H1 (cell line): ENCODE measurements at regions not wholly inside any gene's neighbourhood (a gene's known extent, or its start where the extent isn't known, plus 50 kb on each side); places are given as distances from the start of the nearest gene placed in this dataset.

Experiments used
- CTCF ChIA-PET: fragments of 300-600 bp; sonication (Branson Sonifier 250); formaldehyde crosslinking; loops from one replicate; lab custom pipeline; 2021; ENCODE audit not compliant: partially characterized antibody; lab: Charles Lee
- POLR2A ChIA-PET: fragments of 300-600 bp; sonication (Branson Sonifier 250); formaldehyde crosslinking; loops from one replicate; lab custom pipeline; 2021; ENCODE audit warnings: inconsistent platforms; ENCODE audit not compliant: partially characterized antibody; lab: Charles Lee
- DNase-seq, 2 experiments: peaks; one replicate each; pipeline versions ENCODE4 v3.0.0 to v3.0.0-alpha.2; 2010 to 2022; ENCODE audit warnings: low spot score in 2 of 2, low read depth in 1 of 2, mixed read lengths in 1 of 2
- FAIRE-seq: peaks from 2 replicates; lab custom pipeline; 2011; peaks lifted over from hg19 to GRCh38; lab: Jason Lieb, UNC
- H2AFZ ChIP-seq: 2 replicates; pipeline ENCODE4 v1.8.1; 2012; ENCODE audit warnings: low read length, inconsistent platforms
- H2AK5ac ChIP-seq: 2 replicates; pipeline ENCODE4 v1.6.1; 2013; ENCODE audit warnings: low read depth, low read length
- H2BK120ac ChIP-seq: replicated peaks from 2 replicates; pipeline ENCODE3; 2013; ENCODE audit warnings: low read depth, low read length, inconsistent platforms
- H2BK12ac ChIP-seq: 2 replicates; pipeline ENCODE4 v1.6.1; 2013; ENCODE audit warnings: low read depth, low read length
- H2BK15ac ChIP-seq: 2 replicates; pipeline ENCODE4 v1.6.1; 2013; ENCODE audit warnings: low read length
- H2BK20ac ChIP-seq: 2 replicates; pipeline ENCODE4 v1.6.1; 2013; ENCODE audit warnings: low read length
- H2BK5ac ChIP-seq: 2 replicates; pipeline ENCODE4 v1.6.1; 2013; ENCODE audit warnings: low read depth, low read length
- H3K14ac ChIP-seq: 2 replicates; pipeline ENCODE4 v1.6.1; 2013; ENCODE audit warnings: inconsistent platforms; ENCODE audit not compliant: insufficient read length
- H3K18ac ChIP-seq: 2 replicates; pipeline ENCODE4 v1.6.1; 2013; ENCODE audit warnings: low read length; ENCODE audit errors: extremely low read depth
- H3K23ac ChIP-seq: 2 replicates; pipeline ENCODE4 v1.6.1; 2013; ENCODE audit warnings: inconsistent platforms; ENCODE audit not compliant: insufficient read length
- H3K23me2 ChIP-seq: 2 replicates; pipeline ENCODE4 v1.6.1; 2013; ENCODE audit warnings: low read depth, low read length
- H3K27ac ChIP-seq: 2 replicates; pipeline ENCODE4 v1.6.1; 2011; ENCODE audit warnings: low read depth, low read length, inconsistent platforms
- H3K27me3 ChIP-seq, 4 experiments: replicated peaks in 1 of 4; 1 replicate in 1 of 4; 2 replicates in 3 of 4; pipeline versions ENCODE4 v1.6.1 to v1.8.1; 2011 to 2013; ENCODE audit warnings: low read length in 3 of 4, mild to moderate bottlenecking in 3 of 4, inconsistent platforms in 2 of 4, mixed read lengths in 2 of 4, moderate library complexity in 1 of 4; ENCODE audit not compliant: control insufficient read depth in 3 of 4, insufficient read depth in 3 of 4; ENCODE audit errors: extremely low read depth in 1 of 4
- H3K36me3 ChIP-seq, 4 experiments: 2 replicates each; pipeline versions ENCODE4 v1.6.1 to v1.8.1; 2011 to 2013; ENCODE audit warnings: mild to moderate bottlenecking in 4 of 4, low read length in 3 of 4, moderate library complexity in 2 of 4, control low read depth in 1 of 4, inconsistent platforms in 1 of 4; ENCODE audit not compliant: insufficient read depth in 4 of 4, control insufficient read depth in 2 of 4
- H3K4ac ChIP-seq: replicated peaks from 2 replicates; pipeline ENCODE3; 2013; ENCODE audit warnings: low read length, low read depth, mixed read lengths, inconsistent platforms; ENCODE audit not compliant: insufficient read length
- H3K4me1 ChIP-seq, 4 experiments: replicated peaks in 1 of 4; 1 replicate in 1 of 4; 2 replicates in 3 of 4; pipeline versions ENCODE4 v1.6.1 to v1.8.1; 2011 to 2013; ENCODE audit warnings: low read length in 3 of 4, inconsistent platforms in 2 of 4, mixed read lengths in 1 of 4; ENCODE audit not compliant: insufficient read depth in 4 of 4, control insufficient read depth in 3 of 4
- H3K4me2 ChIP-seq, 2 experiments: 2 replicates each; pipeline versions ENCODE4 v1.6.1 to v1.8.1; 2011 to 2013; ENCODE audit warnings: low read depth in 2 of 2, low read length in 2 of 2, control low read depth in 1 of 2, inconsistent platforms in 1 of 2, mild to moderate bottlenecking in 1 of 2; ENCODE audit not compliant: insufficient read depth in 1 of 2
- H3K4me3 ChIP-seq, 4 experiments: fragments of 200-600, 300-600 bp in 1 of 4; sonication (generic), shearing (Covaris generic), sonication (Bioruptor Twin) in 1 of 4; 2 replicates each; pipeline versions ENCODE4 v1.5.1 to v1.8.1; 2011 to 2016; ENCODE audit warnings: low read length in 4 of 4, low read depth in 3 of 4, control low read depth in 2 of 4, inconsistent platforms in 2 of 4, mild to moderate bottlenecking in 2 of 4, mixed read lengths in 1 of 4, moderate library complexity in 1 of 4; ENCODE audit not compliant: insufficient read depth in 2 of 4; ENCODE audit errors: extremely low read depth in 1 of 4
- H3K56ac ChIP-seq: replicated peaks from 2 replicates; pipeline ENCODE3; 2013; ENCODE audit warnings: low read depth, mild to moderate bottlenecking, mixed read lengths, low read length, inconsistent platforms; ENCODE audit not compliant: insufficient read length
- H3K79me1 ChIP-seq: 2 replicates; pipeline ENCODE4 v1.6.1; 2013; ENCODE audit warnings: low read depth, low read length, control low read depth
- H3K79me2 ChIP-seq, 2 experiments: 2 replicates each; pipeline versions ENCODE4 v1.6.1 to v1.8.1; 2012 to 2013; ENCODE audit warnings: low read length in 2 of 2, mild to moderate bottlenecking in 2 of 2, inconsistent platforms in 1 of 2; ENCODE audit not compliant: insufficient read depth in 2 of 2, control insufficient read depth in 1 of 2
- H3K9ac ChIP-seq, 4 experiments: replicated peaks in 1 of 4; 1 replicate in 1 of 4; 2 replicates in 3 of 4; pipeline versions ENCODE4 v1.6.1 to v1.8.1; 2011 to 2013; ENCODE audit warnings: low read depth in 3 of 4, low read length in 3 of 4, control low read depth in 2 of 4, mild to moderate bottlenecking in 2 of 4, moderate library complexity in 2 of 4, inconsistent platforms in 1 of 4; ENCODE audit errors: extremely low read depth in 1 of 4
- H3K9me3 ChIP-seq, 2 experiments: 2 replicates each; pipeline versions ENCODE4 v1.6.1 to v1.8.1; 2012 to 2013; ENCODE audit warnings: mild to moderate bottlenecking in 2 of 2, moderate library complexity in 2 of 2, control low read depth in 1 of 2, inconsistent platforms in 1 of 2, low read depth in 1 of 2, low read length in 1 of 2, mixed read lengths in 1 of 2; ENCODE audit not compliant: insufficient read depth in 2 of 2
- H4K20me1 ChIP-seq, 2 experiments: replicated peaks in 1 of 2; 2 replicates each; pipeline versions ENCODE3 to v1.8.1; 2011 to 2013; ENCODE audit warnings: inconsistent platforms in 2 of 2, low read length in 2 of 2, mild to moderate bottlenecking in 1 of 2; ENCODE audit not compliant: insufficient read depth in 2 of 2, control insufficient read depth in 1 of 2
- H4K5ac ChIP-seq: 2 replicates; pipeline ENCODE4 v1.6.1; 2013; ENCODE audit warnings: low read length, low read depth, mixed read lengths, inconsistent platforms; ENCODE audit not compliant: insufficient read length
- H4K8ac ChIP-seq: 2 replicates; pipeline ENCODE4 v1.8.0; 2013; ENCODE audit warnings: mild to moderate bottlenecking, moderate library complexity, low read length, inconsistent platforms; ENCODE audit not compliant: insufficient read depth; ENCODE audit errors: extremely low read depth
- H4K91ac ChIP-seq: replicated peaks from 2 replicates; pipeline ENCODE3; 2013; ENCODE audit warnings: low read length, mixed read lengths, inconsistent platforms; ENCODE audit not compliant: insufficient read length
- CREB1 ChIP-seq: IDR thresholded peaks from 2 replicates; pipeline ENCODE4 v1.6.1; 2012; ENCODE audit warnings: inconsistent platforms
- MAFK ChIP-seq: IDR thresholded peaks from 2 replicates; pipeline ENCODE4 v1.6.1; 2012; ENCODE audit warnings: low read depth, mild to moderate bottlenecking, improper control_type of control experiment, low read length
- TEAD4 ChIP-seq: IDR thresholded peaks from 2 replicates; pipeline ENCODE4 v1.6.1; 2012; ENCODE audit warnings: low read depth, low read length, inconsistent platforms, mixed read lengths
- WGBS, 2 experiments: shearing (Covaris generic) in 1 of 2; methylation state at CpG; one replicate each; pipeline versions ENCODE4 v1.1.6 to v1.1.7; 2013 to 2015; ENCODE audit warnings: low lambda C conversion rate in 2 of 2, mixed read lengths in 2 of 2, inconsistent platforms in 1 of 2, low coverage in 1 of 2, missing lambda C conversion rate in 1 of 2; ENCODE audit not compliant: insufficient replicate concordance in 2 of 2, insufficient coverage in 1 of 2, insufficient read length in 1 of 2; ENCODE audit errors: extremely low coverage in 1 of 2, missing lambda C conversion rate in 1 of 2; 5-methylcytosine and 5-hydroxymethylcytosine counted together

DNA sequence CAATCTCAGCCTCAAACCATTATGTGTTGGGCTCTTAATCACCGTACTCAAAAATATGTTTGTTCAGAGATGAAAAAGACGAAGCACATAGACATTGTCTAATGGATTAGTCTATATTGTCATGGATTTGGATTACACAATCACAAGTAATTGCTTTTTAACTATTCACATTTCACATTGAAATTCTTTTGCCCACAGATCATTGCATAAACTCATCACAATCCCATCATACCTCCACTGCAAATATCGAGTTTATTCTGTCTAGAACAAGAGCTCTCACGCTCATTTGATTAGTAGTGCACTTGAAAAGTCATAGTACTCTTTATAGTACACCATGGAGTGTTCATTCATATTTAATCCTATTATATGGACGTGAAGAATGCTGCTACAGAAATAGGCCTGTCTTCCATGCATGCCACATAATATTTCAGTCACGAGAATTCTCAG, 97.9 kb upstream of the SOX11 start:
- ChIA-PET CTCF (no interaction called here), POLR2A (no interaction called here)
- H2BK5ac ChIP-seq, result no peak overlapping the region
- H3K9ac ChIP-seq, result no peak overlapping the region
- no peak overlapping the region for H2BK20ac ChIP-seq
- H3K9me3 ChIP-seq, result no peaks in the 10 kb centered on the region
- 88% methylated on average over 6 of the region's 6 CpGs; no CpG with 5 or more reads in 1 of the 2 experiments for WGBS, 2 experiments
- TF ChIP-seq CREB1, result no peak
- no peak for TF ChIP-seq MAFK
- no peak for TF ChIP-seq TEAD4
- no peaks in the 10 kb centered on the region for H3K36me3 ChIP-seq
- no peak overlapping the region for H3K23ac ChIP-seq
- H2BK15ac ChIP-seq, result no peak overlapping the region
- no peaks in the 10 kb centered on the region; the same call in 1 of the 2 replicates for H3K23me2 ChIP-seq
- H2BK120ac ChIP-seq, result no peak overlapping the region
- H2AK5ac ChIP-seq, result no peak overlapping the region
- no peaks in the 10 kb centered on the region for H3K4me1 ChIP-seq
- no peak overlapping the region for H3K4me2 ChIP-seq
- no peak overlapping the region for H2AFZ ChIP-seq
- H3K27me3 ChIP-seq, result no peaks in the 10 kb centered on the region
- DNase-seq, result no peak
- no peak overlapping the region for H3K18ac ChIP-seq
- no peak overlapping the region for H3K4ac ChIP-seq
- no peak overlapping the region for H3K14ac ChIP-seq
- no peaks in the 10 kb centered on the region for H4K20me1 ChIP-seq
- no peak overlapping the region for H4K8ac ChIP-seq
- no peak overlapping the region for H3K27ac ChIP-seq
- H3K56ac ChIP-seq, result no peak overlapping the region
- no peak overlapping the region for H2BK12ac ChIP-seq
- H3K79me1 ChIP-seq, result no peaks in the 10 kb centered on the region
- no peak overlapping the region for H4K5ac ChIP-seq
- no peak overlapping the region for H4K91ac ChIP-seq
- H3K79me2 ChIP-seq, result no peaks in the 10 kb centered on the region
- H3K4me3 ChIP-seq, result no peak overlapping the region
- no peak for FAIRE-seq
